Aorta (tissue), 5 donors: ENCODE measurements at regions not wholly inside any gene's neighbourhood (a gene's known extent, or its start where the extent isn't known, plus 50 kb on each side); places are given as distances from the start of the nearest gene placed in this dataset.

ENCODE experiments used
- ATAC-seq: fragments of 200-7000 bp; cut with Tn5 transposase; one replicate; pipeline ENCODE4 v1.9.1; 2022; ENCODE audit warnings: moderate library complexity; ENCODE audit not compliant: low FRiP score
- DNase-seq, 2 donors: peaks; one replicate each; pipeline ENCODE4 v3.0.0-alpha.2; 2020
- H3K27ac ChIP-seq, 2 donors: one replicate each; pipeline ENCODE4 v1.5.1; 2013; ENCODE audit warnings: low read length in 2 of 2, mild to moderate bottlenecking in 2 of 2, moderate library complexity in 2 of 2, control low read depth in 1 of 2, inconsistent platforms in 1 of 2, low read depth in 1 of 2
- H3K27me3 ChIP-seq, 2 donors: one replicate each; pipeline ENCODE4 v1.6.1; 2013; ENCODE audit warnings: control low read depth in 1 of 2, low read length in 1 of 2, mild to moderate bottlenecking in 1 of 2, moderate library complexity in 1 of 2; ENCODE audit not compliant: insufficient read depth in 2 of 2, control insufficient read depth in 1 of 2
- H3K36me3 ChIP-seq, 2 donors: one replicate each; pipeline ENCODE4 v1.6.1; 2013; ENCODE audit warnings: control low read depth in 1 of 2, low read length in 1 of 2, mild to moderate bottlenecking in 1 of 2; ENCODE audit not compliant: insufficient read depth in 2 of 2, control insufficient read depth in 1 of 2
- H3K4me1 ChIP-seq, 2 donors: one replicate each; pipeline ENCODE4 v1.6.1; 2013; ENCODE audit warnings: low read length in 2 of 2, control low read depth in 1 of 2, mild to moderate bottlenecking in 1 of 2, moderate library complexity in 1 of 2; ENCODE audit not compliant: insufficient read depth in 2 of 2, control insufficient read depth in 1 of 2
- H3K4me3 ChIP-seq, 2 donors: one replicate each; pipeline ENCODE4 v1.5.1; 2013; ENCODE audit warnings: low read length in 2 of 2, control low read depth in 1 of 2, mild to moderate bottlenecking in 1 of 2
- H3K9me3 ChIP-seq: one replicate; pipeline ENCODE4 v1.6.1; 2013; ENCODE audit warnings: mild to moderate bottlenecking, low read length; ENCODE audit not compliant: control insufficient read depth
- WGBS, 2 donors: extraction: QIAGEN DNeasy Blood & Tissue Kit; methylation state at CpG; one replicate each; pipeline ENCODE4 v1.1.7; 2013; 5-methylcytosine and 5-hydroxymethylcytosine counted together
- intact Hi-C, 2 donors: fragments of 100-400 bp; cut with DNase I; formaldehyde crosslinking; loops; one replicate each; pipeline versions ENCODE4 v1.14.2 to v1.15.0; 2022
- donor health status: healthy with polysubstance abuse.
- donor health status: Bipolar disorder and iron deficiency.
- donor health status: DM: no; HTN: no; CAD: no.
- donor health status: DM: no; HTN: no; CAD: no.
- donor health status: DM: yes; HTN: yes; CAD: no.

GRCh38 chr10:128714644-128715415, 588.6 kb upstream of the MKI67 start:
- no peak for DNase-seq
- intact Hi-C loops = no loop called here
- no peak for ATAC-seq
- no peak overlapping the region for H3K4me3 ChIP-seq
- no peaks in the 10 kb centered on the region for H3K27me3 ChIP-seq
- H3K27ac ChIP-seq = no peak overlapping the region
- H3K9me3 ChIP-seq = no peaks in the 10 kb centered on the region
- 78 to 85% methylated on average over 12 of the region's 12 CpGs for WGBS, 2 donors
- no peaks in the 10 kb centered on the region for H3K36me3 ChIP-seq
- no peaks in the 10 kb centered on the region for H3K4me1 ChIP-seq

GRCh38 chr10:128716181-128716580, 590.0 kb upstream of the MKI67 start:
- Histone ChIP-seq H3K27ac (no peak overlapping the region), H3K4me1 (no peaks in the 10 kb centered on the region), H3K36me3 (no peaks in the 10 kb centered on the region), H3K4me3 (no peak overlapping the region), H3K9me3 (no peaks in the 10 kb centered on the region), H3K27me3 (no peaks in the 10 kb centered on the region)
- intact Hi-C loops = no loop called here
- WGBS, 2 donors = 83 to 86% methylated on average over 9 of the region's 9 CpGs
- no peak for ATAC-seq
- no peak for DNase-seq

- H3K27me3 ChIP-seq = no peaks in the 10 kb centered on the region
- no peak for ATAC-seq
- no peak overlapping the region for H3K4me3 ChIP-seq
- no peaks in the 10 kb centered on the region for H3K4me1 ChIP-seq
- WGBS, 2 donors = 62 to 68% methylated on average over 5 of the region's 5 CpGs
- no peak for DNase-seq
- H3K27ac ChIP-seq = no peak overlapping the region
- intact Hi-C loops = no loop called here
- no peaks in the 10 kb centered on the region for H3K36me3 ChIP-seq
- H3K9me3 ChIP-seq = peaks cover 1% of the 10 kb centered on the region
Measured at GRCh38 chr10:128721963-128722445, 595.8 kb upstream of the MKI67 start.

DNA sequence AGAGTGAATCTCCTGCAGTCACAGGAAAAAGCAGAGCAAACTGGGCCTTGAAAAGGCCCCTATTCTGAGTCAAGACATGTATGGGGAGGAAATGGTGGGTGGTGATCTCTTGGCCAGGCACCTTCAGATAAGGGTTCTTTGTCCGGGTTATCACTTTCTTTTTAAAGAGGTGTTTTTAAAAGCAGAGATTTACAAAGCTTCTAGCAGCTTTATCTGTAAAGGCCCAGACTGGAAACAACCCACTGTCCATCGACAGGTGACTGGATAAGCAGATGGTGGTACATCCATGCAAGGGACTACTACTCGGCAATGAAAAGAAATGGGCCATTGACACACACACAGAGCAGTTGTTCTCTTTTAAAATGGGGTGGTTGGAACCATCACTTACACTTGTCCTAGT, 596.7 kb upstream of the MKI67 start:
- Histone ChIP-seq H3K4me1 (no peaks in the 10 kb centered on the region), H3K27ac (no peak overlapping the region), H3K4me3 (no peak overlapping the region), H3K27me3 (no peaks in the 10 kb centered on the region), H3K36me3 (no peaks in the 10 kb centered on the region), H3K9me3 (peaks cover 1% of the 10 kb centered on the region)
- DNase-seq = no peak
- ATAC-seq = no peak
- intact Hi-C loops = no loop called here
- 68 to 91% methylated on average over 3 of the region's 3 CpGs for WGBS, 2 donors

DNA sequence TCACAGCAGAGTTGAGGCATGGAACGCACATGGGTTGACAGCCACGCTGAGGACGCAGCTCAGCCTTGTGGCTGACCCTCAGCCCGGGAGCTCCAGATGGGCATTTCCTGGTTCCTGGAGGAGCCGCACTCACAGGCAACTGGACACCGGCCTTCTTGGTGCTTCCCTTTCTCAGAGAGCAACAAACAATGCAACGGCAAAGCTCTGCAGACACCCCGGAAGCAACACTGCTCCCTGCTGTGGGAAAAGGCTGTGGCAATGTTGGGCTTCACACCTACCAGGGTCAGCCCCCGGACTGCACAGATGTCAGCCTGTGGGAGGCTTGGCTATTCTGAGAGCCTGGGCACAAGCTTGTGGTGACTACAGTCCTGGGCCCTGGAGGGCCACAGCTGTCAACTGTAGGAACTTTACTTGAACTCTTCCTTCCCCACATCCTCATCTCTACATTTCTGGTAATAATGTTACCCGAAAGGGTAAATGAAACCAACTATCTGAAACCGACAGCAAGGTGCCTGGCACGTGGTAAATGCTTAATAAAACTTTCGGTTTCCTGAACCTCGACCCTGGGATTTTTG, 597.5 kb upstream of the MKI67 start:
- ATAC-seq (no peak), DNase-seq (no peak)
- H3K4me3 ChIP-seq = no peak overlapping the region
- H3K9me3 ChIP-seq = peaks cover 1% of the 10 kb centered on the region
- intact Hi-C loops = no loop called here
- H3K36me3 ChIP-seq = no peaks in the 10 kb centered on the region
- no peaks in the 10 kb centered on the region for H3K4me1 ChIP-seq
- 75 to 80% methylated on average over 14 of the region's 14 CpGs for WGBS, 2 donors
- H3K27me3 ChIP-seq = no peaks in the 10 kb centered on the region
- H3K27ac ChIP-seq = no peak overlapping the region

DNA sequence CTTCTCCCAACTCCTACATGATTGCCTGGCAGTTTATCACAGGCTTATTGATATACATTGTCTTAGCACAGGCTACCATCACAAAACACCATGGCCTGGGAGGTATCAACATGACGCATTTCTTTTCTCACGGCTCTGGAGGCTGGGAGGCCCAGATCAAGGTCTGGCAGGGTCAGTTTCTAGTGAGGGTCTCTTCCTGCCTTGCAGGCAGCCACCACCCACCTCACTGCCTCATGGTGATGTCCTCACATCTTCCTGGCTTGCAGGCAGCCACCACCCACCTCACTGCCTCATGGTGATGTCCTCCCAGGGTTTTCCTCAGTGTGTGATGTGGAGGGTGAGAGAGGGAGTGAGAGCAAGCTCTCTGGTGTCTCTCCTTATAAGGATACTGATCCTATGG, 599.3 kb upstream of the MKI67 start:
- DNase-seq (no peak), ATAC-seq (peak; percentile 17)
- no peaks in the 10 kb centered on the region for H3K4me1 ChIP-seq
- peaks cover 1% of the 10 kb centered on the region for H3K9me3 ChIP-seq
- H3K27me3 ChIP-seq = no peaks in the 10 kb centered on the region
- H3K27ac ChIP-seq = no peak overlapping the region
- no peak overlapping the region for H3K4me3 ChIP-seq
- WGBS, 2 donors = 77 to 84% methylated on average over 2 of the region's 2 CpGs
- H3K36me3 ChIP-seq = no peaks in the 10 kb centered on the region
- intact Hi-C loops = no loop called here

DNA sequence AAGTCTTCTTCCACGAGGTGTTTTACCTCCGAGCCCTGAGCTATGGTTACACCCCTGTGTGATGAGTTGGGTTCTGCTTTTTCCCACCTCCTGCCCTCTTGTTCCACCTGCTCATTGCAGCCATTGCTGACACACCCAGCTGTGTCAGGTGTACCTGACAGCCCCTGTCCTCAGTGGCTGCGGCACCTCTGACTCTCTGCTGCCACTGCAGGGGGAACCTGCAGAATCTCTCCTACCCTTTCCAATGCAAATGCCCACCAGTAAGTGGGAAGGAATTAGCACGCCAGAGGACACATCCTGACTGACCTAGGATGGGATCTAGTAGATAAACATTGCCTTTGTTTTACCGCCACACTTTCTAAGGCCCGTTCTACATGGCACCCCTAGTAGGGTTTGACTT, 600.9 kb upstream of the MKI67 start:
- Histone ChIP-seq H3K4me3 (no peak overlapping the region), H3K27me3 (no peaks in the 10 kb centered on the region), H3K36me3 (no peaks in the 10 kb centered on the region), H3K4me1 (no peaks in the 10 kb centered on the region), H3K27ac (no peak overlapping the region), H3K9me3 (peaks cover 1% of the 10 kb centered on the region)
- DNase-seq = no peak
- 78 to 84% methylated on average over 6 of the region's 6 CpGs for WGBS, 2 donors
- intact Hi-C loops = no loop called here
- ATAC-seq = no peak

- intact Hi-C loops = no loop called here
- no peak for ATAC-seq
- 79 to 86% methylated on average over 4 of the region's 4 CpGs for WGBS, 2 donors
- peaks cover 1% of the 10 kb centered on the region for H3K9me3 ChIP-seq
- no peaks in the 10 kb centered on the region for H3K4me1 ChIP-seq
- H3K27ac ChIP-seq = no peak overlapping the region
- H3K36me3 ChIP-seq = no peaks in the 10 kb centered on the region
- H3K27me3 ChIP-seq = no peaks in the 10 kb centered on the region
- no peak overlapping the region for H3K4me3 ChIP-seq
- no peak for DNase-seq
Measured at GRCh38 chr10:128729910-128730420, 603.7 kb upstream of the MKI67 start.

GRCh38 chr10:128730922-128731321, 604.7 kb upstream of the MKI67 start:
- no peaks in the 10 kb centered on the region for H3K36me3 ChIP-seq
- H3K27ac ChIP-seq = no peak overlapping the region
- WGBS, 2 donors = 96 to 98% methylated on average over 13 of the region's 13 CpGs
- no peaks in the 10 kb centered on the region for H3K27me3 ChIP-seq
- H3K4me3 ChIP-seq = no peak overlapping the region
- ATAC-seq = no peak
- no peaks in the 10 kb centered on the region for H3K9me3 ChIP-seq
- no peak for DNase-seq
- intact Hi-C loops = no loop called here
- H3K4me1 ChIP-seq = no peaks in the 10 kb centered on the region
